ENCODE measurements at regions not wholly inside any gene's neighbourhood (a gene's known extent, or its start where the extent isn't known, plus 50 kb on each side); places are given as distances from the start of the nearest gene placed in this dataset.

- Histone ChIP-seq H3K9ac (no peak overlapping the region), H3K36me3 (replicated peaks in 1 of 2; ENCODE audit: control insufficient read depth in 1 of 2, insufficient read depth in 2 of 2, low read length in 1 of 2) (no peaks in the 10 kb centered on the region), H3K79me2 (ENCODE audit: insufficient read depth) (no peaks in the 10 kb centered on the region), H3K4me3 (ENCODE audit: low read depth in 2 of 2, low read length in 1 of 2) (no peak overlapping the region), H3F3A (replicated peaks; ENCODE audit: insufficient read depth) (no peaks in the 10 kb centered on the region), H3K9me2 (no peaks in the 10 kb centered on the region), H3K4me2 (no peak overlapping the region), H2AFZ (ENCODE audit: low read depth) (no peak overlapping the region), H3K4me1 (ENCODE audit: control insufficient read depth in 1 of 2, insufficient read depth in 2 of 2, low read depth in 1 of 2, low read length in 1 of 2) (no peaks in the 10 kb centered on the region), H3K9me3 (no peaks in the 10 kb centered on the region), H3K27me3 (ENCODE audit: insufficient read depth) (no peaks in the 10 kb centered on the region), H3K27ac (ENCODE audit: low read depth in 2 of 2, low read length in 1 of 2) (no peak overlapping the region), H4K20me1 (ENCODE audit: insufficient read depth) (no peaks in the 10 kb centered on the region)
- POLR2A ChIA-PET, result no interaction called here
- 27% methylated on average over 2 of the region's 2 CpGs for WGBS (ENCODE audit: low lambda C conversion rate)
- TF ChIP-seq RCOR1 (IDR thresholded peaks at IDR 0.05; ENCODE audit: low read length) (no peak), JUND (IDR thresholded peaks at IDR 0.05) (no peak), USF2 (IDR thresholded peaks at IDR 0.05; ENCODE audit: borderline replicate concordance, low read depth, low read length) (no peak), FOXJ3 (CRISPR knock-in tag; IDR thresholded peaks at IDR 0.05) (no peak), RAD21 (IDR thresholded peaks at IDR 0.05; ENCODE audit: low read length) (no peak), MXI1 (IDR thresholded peaks at IDR 0.05; ENCODE audit: low read depth, low read length) (no peak), EZH2phosphoT487 (IDR thresholded peaks at IDR 0.05; ENCODE audit: borderline replicate concordance, low read depth) (no peak), SIN3A (IDR thresholded peaks at IDR 0.05; ENCODE audit: borderline replicate concordance, low read depth, low read length) (no peak), EP300 (IDR thresholded peaks at IDR 0.05; ENCODE audit: borderline replicate concordance in 1 of 2, low read depth in 1 of 2, low read length in 1 of 2) (no peak), RFX5 (IDR thresholded peaks at IDR 0.05; ENCODE audit: low read length) (no peak), MAX (IDR thresholded peaks at IDR 0.05; ENCODE audit: low read depth) (no peak), TAF1 (IDR thresholded peaks at IDR 0.05; ENCODE audit: borderline replicate concordance, low read depth, low read length) (no peak)
- TF ChIP-seq, protein P1, sequence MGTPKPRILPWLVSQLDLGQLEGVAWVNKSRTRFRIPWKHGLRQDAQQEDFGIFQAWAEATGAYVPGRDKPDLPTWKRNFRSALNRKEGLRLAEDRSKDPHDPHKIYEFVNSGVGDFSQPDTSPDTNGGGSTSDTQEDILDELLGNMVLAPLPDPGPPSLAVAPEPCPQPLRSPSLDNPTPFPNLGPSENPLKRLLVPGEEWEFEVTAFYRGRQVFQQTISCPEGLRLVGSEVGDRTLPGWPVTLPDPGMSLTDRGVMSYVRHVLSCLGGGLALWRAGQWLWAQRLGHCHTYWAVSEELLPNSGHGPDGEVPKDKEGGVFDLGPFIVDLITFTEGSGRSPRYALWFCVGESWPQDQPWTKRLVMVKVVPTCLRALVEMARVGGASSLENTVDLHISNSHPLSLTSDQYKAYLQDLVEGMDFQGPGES (IDR thresholded peaks at IDR 0.05; ENCODE audit: low read depth, low read length), result no peak
- TF ChIP-seq, protein P2, sequence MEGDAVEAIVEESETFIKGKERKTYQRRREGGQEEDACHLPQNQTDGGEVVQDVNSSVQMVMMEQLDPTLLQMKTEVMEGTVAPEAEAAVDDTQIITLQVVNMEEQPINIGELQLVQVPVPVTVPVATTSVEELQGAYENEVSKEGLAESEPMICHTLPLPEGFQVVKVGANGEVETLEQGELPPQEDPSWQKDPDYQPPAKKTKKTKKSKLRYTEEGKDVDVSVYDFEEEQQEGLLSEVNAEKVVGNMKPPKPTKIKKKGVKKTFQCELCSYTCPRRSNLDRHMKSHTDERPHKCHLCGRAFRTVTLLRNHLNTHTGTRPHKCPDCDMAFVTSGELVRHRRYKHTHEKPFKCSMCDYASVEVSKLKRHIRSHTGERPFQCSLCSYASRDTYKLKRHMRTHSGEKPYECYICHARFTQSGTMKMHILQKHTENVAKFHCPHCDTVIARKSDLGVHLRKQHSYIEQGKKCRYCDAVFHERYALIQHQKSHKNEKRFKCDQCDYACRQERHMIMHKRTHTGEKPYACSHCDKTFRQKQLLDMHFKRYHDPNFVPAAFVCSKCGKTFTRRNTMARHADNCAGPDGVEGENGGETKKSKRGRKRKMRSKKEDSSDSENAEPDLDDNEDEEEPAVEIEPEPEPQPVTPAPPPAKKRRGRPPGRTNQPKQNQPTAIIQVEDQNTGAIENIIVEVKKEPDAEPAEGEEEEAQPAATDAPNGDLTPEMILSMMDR (IDR thresholded peaks at IDR 0.05), result no peak
- no peak for DNase-seq
- CTCF ChIA-PET, result no interaction called here
Measured at GRCh38 chr15:95946241-95946640, 384.3 kb upstream of the NR2F2 start.

GRCh38 chr15:95946926-95947325, 383.6 kb upstream of the NR2F2 start:
- Histone ChIP-seq H3F3A (replicated peaks; ENCODE audit: insufficient read depth) (no peaks in the 10 kb centered on the region), H2AFZ (ENCODE audit: low read depth) (no peak overlapping the region), H3K4me2 (no peak overlapping the region), H3K9me2 (no peaks in the 10 kb centered on the region), H3K9ac (no peak overlapping the region), H3K4me3 (ENCODE audit: low read depth in 2 of 2, low read length in 1 of 2) (no peak overlapping the region), H3K27ac (ENCODE audit: low read depth in 2 of 2, low read length in 1 of 2) (no peak overlapping the region), H3K27me3 (ENCODE audit: insufficient read depth) (no peaks in the 10 kb centered on the region), H3K36me3 (replicated peaks in 1 of 2; ENCODE audit: control insufficient read depth in 1 of 2, insufficient read depth in 2 of 2, low read length in 1 of 2) (no peaks in the 10 kb centered on the region), H4K20me1 (ENCODE audit: insufficient read depth) (no peaks in the 10 kb centered on the region), H3K79me2 (ENCODE audit: insufficient read depth) (no peaks in the 10 kb centered on the region), H3K4me1 (ENCODE audit: control insufficient read depth in 1 of 2, insufficient read depth in 2 of 2, low read depth in 1 of 2, low read length in 1 of 2) (no peaks in the 10 kb centered on the region), H3K9me3 (no peaks in the 10 kb centered on the region)
- ChIA-PET CTCF (no interaction called here), POLR2A (no interaction called here)
- TF ChIP-seq CHD2 (IDR thresholded peaks at IDR 0.05; ENCODE audit: low read length, partially characterized antibody) (no peak), MAX (IDR thresholded peaks at IDR 0.05; ENCODE audit: low read depth) (no peak), SIN3A (IDR thresholded peaks at IDR 0.05; ENCODE audit: borderline replicate concordance, low read depth, low read length) (no peak), SMC3 (IDR thresholded peaks at IDR 0.05; ENCODE audit: low read depth, low read length) (no peak), POLR2AphosphoS5 (IDR thresholded peaks at IDR 0.05; ENCODE audit: low read depth, low read length) (no peak), NRF1 (IDR thresholded peaks at IDR 0.05; ENCODE audit: low read depth, low read length) (no peak), TEAD4 (IDR thresholded peaks at IDR 0.05; ENCODE audit: borderline replicate concordance, insufficient read depth) (no peak)
- TF ChIP-seq, protein P2 (IDR thresholded peaks at IDR 0.05), result no peak
- TF ChIP-seq, protein P1 (IDR thresholded peaks at IDR 0.05; ENCODE audit: low read depth, low read length), result no peak
- 30% methylated on average over 2 of the region's 2 CpGs for WGBS (ENCODE audit: low lambda C conversion rate)
- no peak for DNase-seq
